Large intestine (tissue), 3 donors: ENCODE measurements at regions not wholly inside any gene's neighbourhood (a gene's known extent, or its start where the extent isn't known, plus 50 kb on each side); places are given as distances from the start of the nearest gene placed in this dataset.

ENCODE experiments used
- DNase-seq, 2 donors: peaks; one replicate each; pipeline versions ENCODE4 v3.0.0 to v3.0.0-alpha.2; 2013
- H3K27ac ChIP-seq: one replicate; pipeline ENCODE4 v1.5.1; 2013; ENCODE audit warnings: low read length
- H3K27me3 ChIP-seq: 2 replicates; pipeline ENCODE4 v1.6.1; 2013; ENCODE audit warnings: low read length; ENCODE audit not compliant: control insufficient read depth, insufficient read depth
- H3K36me3 ChIP-seq: 2 replicates; pipeline ENCODE4 v1.6.1; 2013; ENCODE audit warnings: low read length; ENCODE audit not compliant: control insufficient read depth, insufficient read depth
- H3K4me1 ChIP-seq: one replicate; pipeline ENCODE4 v1.6.1; 2013; ENCODE audit warnings: low read length; ENCODE audit not compliant: control insufficient read depth, insufficient read depth
- H3K4me3 ChIP-seq: one replicate; pipeline ENCODE4 v1.5.1; 2013; ENCODE audit warnings: low read length
- H3K9me3 ChIP-seq: one replicate; pipeline ENCODE4 v1.6.1; 2013; ENCODE audit warnings: mild to moderate bottlenecking, low read depth, low read length, moderate library complexity; ENCODE audit not compliant: control insufficient read depth
- WGBS: methylation state at CpG from one replicate; pipeline ENCODE4 v1.1.5; 2013; ENCODE audit warnings: low lambda C conversion rate; ENCODE audit not compliant: insufficient coverage; 5-methylcytosine and 5-hydroxymethylcytosine counted together

GRCh38 chr5:1706428-1706827, 93.2 kb downstream of the MRPL36 start:
- Histone ChIP-seq H3K4me3 (no peak overlapping the region), H3K27ac (no peak overlapping the region), H3K27me3 (peaks cover 7% of the 10 kb centered on the region), H3K9me3 (no peaks in the 10 kb centered on the region), H3K36me3 (no peaks in the 10 kb centered on the region), H3K4me1 (no peaks in the 10 kb centered on the region)
- no CpG with 5 or more reads among the region's 11 CpGs for WGBS
- DNase-seq, result no peak

- no CpG with 5 or more reads among the region's 17 CpGs for WGBS
- Histone ChIP-seq H3K36me3 (no peaks in the 10 kb centered on the region), H3K27ac (no peak overlapping the region), H3K4me1 (no peaks in the 10 kb centered on the region), H3K27me3 (peaks cover 7% of the 10 kb centered on the region), H3K9me3 (no peaks in the 10 kb centered on the region), H3K4me3 (no peak overlapping the region)
- no peak for DNase-seq
These were observed 93.6 kb downstream of the MRPL36 start for GRCh38 chr5:1706021-1706420.

- peaks cover 7% of the 10 kb centered on the region for H3K27me3 ChIP-seq
- H3K4me3 ChIP-seq, result no peak overlapping the region
- H3K36me3 ChIP-seq, result no peaks in the 10 kb centered on the region
- H3K27ac ChIP-seq, result no peak overlapping the region
- no peaks in the 10 kb centered on the region for H3K4me1 ChIP-seq
- no peak for DNase-seq
- no peaks in the 10 kb centered on the region for H3K9me3 ChIP-seq
- no CpG with 5 or more reads among the region's 7 CpGs for WGBS
These were observed 95.0 kb downstream of the MRPL36 start for GRCh38 chr5:1704676-1705075.

GRCh38 chr5:1704266-1704665, 95.4 kb downstream of the MRPL36 start:
- WGBS, result no CpG with 5 or more reads among the region's 13 CpGs
- H3K27me3 ChIP-seq, result peaks cover 9% of the 10 kb centered on the region

GRCh38 chr5:1703352-1704050, 96.1 kb downstream of the MRPL36 start:
- peaks cover 9% of the 10 kb centered on the region for H3K27me3 ChIP-seq
- no peaks in the 10 kb centered on the region for H3K4me1 ChIP-seq
- H3K27ac ChIP-seq, result no peak overlapping the region
- no peak overlapping the region for H3K4me3 ChIP-seq
- H3K9me3 ChIP-seq, result no peaks in the 10 kb centered on the region
- H3K36me3 ChIP-seq, result no peaks in the 10 kb centered on the region
- DNase-seq, result no peak
- WGBS, result no CpG with 5 or more reads among the region's 21 CpGs

More at GRCh38 chr5:1704266-1704665, 95.4 kb downstream of the MRPL36 start:
- Histone ChIP-seq H3K4me3 (no peak overlapping the region), H3K27ac (no peak overlapping the region), H3K36me3 (no peaks in the 10 kb centered on the region), H3K9me3 (no peaks in the 10 kb centered on the region), H3K4me1 (no peaks in the 10 kb centered on the region)
- DNase-seq, result no peak

GRCh38 chr5:1702318-1702717, 97.3 kb downstream of the MRPL36 start:
- DNase-seq, result no peak
- no peaks in the 10 kb centered on the region for H3K4me1 ChIP-seq
- no peaks in the 10 kb centered on the region for H3K36me3 ChIP-seq
- H3K4me3 ChIP-seq, result no peak overlapping the region
- H3K27ac ChIP-seq, result no peak overlapping the region
- H3K9me3 ChIP-seq, result no peaks in the 10 kb centered on the region
- no CpG with 5 or more reads among the region's 21 CpGs for WGBS
- H3K27me3 ChIP-seq, result peaks cover 11% of the 10 kb centered on the region

- H3K36me3 ChIP-seq, result no peaks in the 10 kb centered on the region
- no peaks in the 10 kb centered on the region for H3K9me3 ChIP-seq
- H3K4me1 ChIP-seq, result no peaks in the 10 kb centered on the region
- no peak overlapping the region for H3K4me3 ChIP-seq
- 89% methylated on average over 5 of the region's 22 CpGs for WGBS
- H3K27ac ChIP-seq, result no peak overlapping the region
- H3K27me3 ChIP-seq, result peaks cover 11% of the 10 kb centered on the region
- no peak for DNase-seq
These were observed 97.8 kb downstream of the MRPL36 start for GRCh38 chr5:1701884-1702283.

- Histone ChIP-seq H3K9me3 (no peaks in the 10 kb centered on the region), H3K4me1 (no peaks in the 10 kb centered on the region), H3K27me3 (peaks cover 11% of the 10 kb centered on the region), H3K4me3 (no peak overlapping the region), H3K36me3 (no peaks in the 10 kb centered on the region), H3K27ac (no peak overlapping the region)
- DNase-seq, result no peak
- WGBS, result no CpG with 5 or more reads among the region's 15 CpGs
These were observed 98.3 kb downstream of the MRPL36 start for GRCh38 chr5:1701216-1701864.

GRCh38 chr5:1699394-1699793, 100.2 kb downstream of the MRPL36 start:
- Histone ChIP-seq H3K9me3 (no peaks in the 10 kb centered on the region), H3K36me3 (no peaks in the 10 kb centered on the region), H3K4me1 (no peaks in the 10 kb centered on the region), H3K27me3 (peaks cover 11% of the 10 kb centered on the region), H3K4me3 (no peak overlapping the region), H3K27ac (no peak overlapping the region)
- WGBS, result 88% methylated on average over 1 of the region's 6 CpGs
- DNase-seq, result no peak

GRCh38 chr5:1698589-1699316, 100.9 kb downstream of the MRPL36 start:
- Histone ChIP-seq H3K4me1 (no peaks in the 10 kb centered on the region), H3K36me3 (no peaks in the 10 kb centered on the region), H3K4me3 (no peak overlapping the region), H3K27me3 (peaks cover 11% of the 10 kb centered on the region), H3K9me3 (no peaks in the 10 kb centered on the region), H3K27ac (no peak overlapping the region)
- DNase-seq, result no peak
- 82% methylated on average over 2 of the region's 12 CpGs for WGBS
